ENCODE measurements at regions not wholly inside any gene's neighbourhood (a gene's known extent, or its start where the extent isn't known, plus 50 kb on each side); places are given as distances from the start of the nearest gene placed in this dataset.
"Not testable (repeated sequence)": the region's sequence is repeated elsewhere in the genome, so short reads cannot be mapped to it uniquely, and the experiment has no call there.

GRCh38 chr15:30823068-30823813, 80.5 kb upstream of the FAN1 start:
- intact Hi-C loops (cut with DNase I) = not testable (repeated sequence)
- peak; percentile 80 for DNase-seq (ENCODE audit: missing footprints)
- peak; percentile 76 for ATAC-seq

- ATAC-seq (no peak), DNase-seq (ENCODE audit: missing footprints) (no peak)
- intact Hi-C loops (cut with DNase I) = no loop called here
Measured at GRCh38 chr15:30824518-30825195, 79.1 kb upstream of the FAN1 start.

GRCh38 chr15:30827625-30828303, 76.0 kb upstream of the FAN1 start:
- no peak for DNase-seq (ENCODE audit: missing footprints)
- intact Hi-C loops (cut with DNase I) = no loop called here
- no peak for ATAC-seq

- DNase-seq (ENCODE audit: missing footprints); intact Hi-C loops (cut with DNase I): not testable (repeated sequence)
- peak; percentile 68 for ATAC-seq
Measured at GRCh38 chr15:30828304-30828639, 75.4 kb upstream of the FAN1 start.

- ATAC-seq (no peak), DNase-seq (ENCODE audit: missing footprints) (no peak)
- intact Hi-C loops (cut with DNase I) = no loop called here
Measured at GRCh38 chr15:30830961-30831360, 72.8 kb upstream of the FAN1 start.

- ATAC-seq; DNase-seq (ENCODE audit: missing footprints); intact Hi-C loops (cut with DNase I): not testable (repeated sequence)
Measured at GRCh38 chr15:30833379-30833778, 70.3 kb upstream of the FAN1 start.

- DNase-seq (ENCODE audit: missing footprints); ATAC-seq; intact Hi-C loops (cut with DNase I): not testable (repeated sequence)
Measured at GRCh38 chr15:30841639-30842038, 62.1 kb upstream of the FAN1 start.

GRCh38 chr15:30842798-30843472, 60.8 kb upstream of the FAN1 start:
- DNase-seq (ENCODE audit: missing footprints); ATAC-seq; intact Hi-C loops (cut with DNase I): not testable (repeated sequence)

- ATAC-seq; intact Hi-C loops (cut with DNase I); DNase-seq (ENCODE audit: missing footprints): not testable (repeated sequence)
Measured at GRCh38 chr15:30845536-30845935, 58.2 kb upstream of the FAN1 start.

Data from Right ventricle myocardium inferior (tissue), 1 donor.